ENCODE measurements at regions not wholly inside any gene's neighbourhood (a gene's known extent, or its start where the extent isn't known, plus 50 kb on each side); places are given as distances from the start of the nearest gene placed in this dataset.

DNA sequence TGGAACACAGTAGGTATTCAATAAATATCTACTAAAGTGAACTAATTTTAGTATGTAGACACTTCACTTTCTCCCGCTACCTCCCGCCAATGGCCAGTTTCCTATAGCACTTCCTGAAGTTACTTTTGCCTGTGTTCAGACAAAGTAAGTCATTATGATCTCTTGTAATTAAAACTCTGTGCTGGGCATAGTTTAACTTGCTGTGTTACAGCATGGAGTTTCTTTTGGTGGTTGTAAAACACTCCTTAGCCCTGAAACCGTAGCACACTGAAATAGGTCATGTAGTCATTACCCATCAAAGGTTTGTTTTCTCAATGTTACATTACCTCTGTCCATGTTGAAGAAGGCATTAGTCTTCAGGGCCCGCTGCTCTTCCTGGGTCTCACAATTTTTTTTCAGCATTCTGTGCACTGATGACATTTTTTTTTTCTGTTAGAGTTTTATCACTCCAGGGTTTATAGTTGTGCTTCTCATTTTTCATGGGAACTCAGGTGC lies 54.0 kb upstream of the CENPW start:
- Histone ChIP-seq H3K4me1 (ENCODE audit: insufficient read depth, low read length) (no peaks in the 10 kb centered on the region), H3K27me3 (ENCODE audit: insufficient read depth, low read length, poor library complexity, severe bottlenecking) (no peaks in the 10 kb centered on the region), H3K36me3 (ENCODE audit: insufficient read depth, low read length) (no peaks in the 10 kb centered on the region), H3K27ac (ENCODE audit: low read depth, low read length) (no peak overlapping the region), H3K4me3 (ENCODE audit: low read length) (no peak overlapping the region), H3K9me3 (ENCODE audit: low read length) (no peaks in the 10 kb centered on the region)
- peaks cover 0 to 5% (median 4%) of the 10 kb centered on the region in 5 donors for H3K9me3 Mint-ChIP-seq
- POLR2A ChIA-PET, result no interaction called here
- CTCF ChIA-PET, result no interaction called here
- H3K27me3 Mint-ChIP-seq, result no peaks in the 10 kb centered on the region
- H3K4me1 Mint-ChIP-seq, result no peaks in the 10 kb centered on the region
- no peak overlapping the region for H3K4me3 Mint-ChIP-seq
- no peak overlapping the region for H3K27ac Mint-ChIP-seq
- no peaks in the 10 kb centered on the region for H3K36me3 Mint-ChIP-seq
- DNase-seq, result no peak

Measured in CD8-positive, alpha-beta memory T cell (primary cell).